NCI-H2196 (cell line): ENCODE measurements at regions not wholly inside any gene's neighbourhood (a gene's known extent, or its start where the extent isn't known, plus 50 kb on each side); places are given as distances from the start of the nearest gene placed in this dataset.
"Not testable (repeated sequence)": the region's sequence is repeated elsewhere in the genome, so short reads cannot be mapped to it uniquely, and the experiment has no call there.

ENCODE experiments used
- DNase-seq: peaks from one replicate; lab custom pipeline; 2025; ENCODE audit not compliant: unreplicated experiment; lab: John Stamatoyannopoulos, UW

- no peak for DNase-seq
Measured at GRCh38 chr11:38594895-38595294, 1996.9 kb upstream of the RAG2 start.

GRCh38 chr11:38593649-38594048 lies 1995.6 kb upstream of the RAG2 start:
- DNase-seq: no peak

GRCh38 chr11:38582756-38583155 lies 1984.7 kb upstream of the RAG2 start:
- no peak for DNase-seq

GRCh38 chr11:38582151-38582550 lies 1984.1 kb upstream of the RAG2 start:
- DNase-seq: no peak

- DNase-seq: no peak
Measured at GRCh38 chr11:38577769-38578168, 1979.7 kb upstream of the RAG2 start.

- DNase-seq: no peak
Measured at GRCh38 chr11:38562562-38562961, 1964.5 kb upstream of the RAG2 start.

DNA sequence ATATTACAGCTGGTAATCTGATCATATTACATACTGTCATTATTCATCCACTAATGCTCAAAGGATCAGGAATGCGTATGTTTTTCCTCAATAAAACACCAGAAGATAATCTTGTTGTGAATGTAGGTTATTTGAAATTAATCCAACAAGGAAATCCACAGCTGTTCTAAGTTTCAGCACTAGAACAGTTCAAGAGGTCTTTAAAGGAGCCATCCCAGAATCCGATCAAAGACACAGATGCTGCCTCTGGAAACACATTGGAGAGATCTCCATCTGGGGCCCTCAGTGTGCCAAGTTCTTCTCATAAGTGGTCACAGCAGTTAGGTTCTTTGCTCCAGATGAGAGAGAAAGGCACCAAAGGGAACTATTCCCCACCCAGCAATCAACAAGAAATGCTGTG lies 1955.1 kb upstream of the RAG2 start:
- DNase-seq: no peak

- no peak for DNase-seq
Measured at GRCh38 chr11:38547462-38547861, 1949.4 kb upstream of the RAG2 start.

DNA sequence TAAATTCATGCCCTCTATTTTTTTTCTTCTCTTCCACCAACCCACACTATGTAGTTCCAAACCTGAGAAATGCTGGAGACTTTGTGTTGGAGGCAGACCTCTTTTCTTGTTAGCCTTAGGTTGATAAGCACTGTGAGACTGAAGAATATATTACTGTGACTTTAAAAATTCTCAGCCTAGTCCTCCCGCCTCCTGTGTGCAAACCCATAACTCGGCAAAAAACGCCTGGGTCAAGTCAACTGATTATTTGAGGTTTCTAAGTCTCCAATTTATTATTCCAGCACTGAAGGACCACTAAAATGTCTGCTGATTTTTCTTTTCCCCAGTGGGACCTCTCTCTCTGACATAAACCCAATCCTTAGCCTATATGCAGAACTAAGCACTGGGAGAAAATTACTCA lies 1946.0 kb upstream of the RAG2 start:
- no peak for DNase-seq

GRCh38 chr11:38543311-38543710 lies 1945.3 kb upstream of the RAG2 start:
- no peak for DNase-seq

- DNase-seq: no peak
Measured at GRCh38 chr11:38538866-38539680, 1941.0 kb upstream of the RAG2 start.

DNA sequence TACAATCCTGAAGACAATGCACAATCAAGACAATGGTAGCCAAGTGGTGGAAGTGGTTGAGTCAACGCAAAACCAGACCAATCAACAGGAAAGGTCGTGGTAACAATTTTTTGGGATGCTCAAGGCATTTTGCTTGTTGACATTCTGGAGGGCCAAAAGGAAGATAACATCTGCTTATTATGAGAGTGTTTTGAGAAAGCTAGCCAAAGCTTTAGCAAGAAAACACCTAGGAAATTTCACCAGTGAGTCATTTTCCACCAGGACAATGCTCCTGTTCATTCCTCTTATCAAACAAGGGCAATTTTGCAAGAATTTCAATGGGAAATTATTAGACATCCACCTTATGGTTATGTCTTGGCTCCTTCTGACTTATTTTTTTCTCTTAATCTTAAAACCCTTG lies 1932.2 kb upstream of the RAG2 start:
- no peak for DNase-seq

- no peak for DNase-seq
Measured at GRCh38 chr11:38524945-38525344, 1926.9 kb upstream of the RAG2 start.

DNA sequence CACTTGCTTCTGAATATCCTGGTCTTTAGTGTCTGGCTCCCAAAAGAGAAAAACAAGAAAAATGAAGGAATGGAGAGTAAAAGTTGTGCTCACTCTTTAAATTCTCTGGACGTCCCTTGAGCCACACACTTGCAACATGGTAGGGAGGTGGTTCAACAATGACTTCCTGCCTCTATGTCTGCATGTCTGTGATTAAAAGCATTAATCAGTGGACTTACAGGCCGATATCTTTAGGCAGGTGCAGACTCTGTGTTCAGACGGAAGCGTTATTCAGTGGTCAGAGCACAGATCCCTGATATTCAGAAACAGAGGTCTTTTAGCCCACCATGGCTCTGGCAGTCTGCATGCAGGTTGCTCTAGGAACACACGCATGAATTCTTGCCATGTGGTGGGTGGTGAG lies 1920.0 kb upstream of the RAG2 start:
- no peak for DNase-seq

GRCh38 chr11:38512830-38513229 lies 1914.8 kb upstream of the RAG2 start:
- DNase-seq: not testable (repeated sequence)

DNA sequence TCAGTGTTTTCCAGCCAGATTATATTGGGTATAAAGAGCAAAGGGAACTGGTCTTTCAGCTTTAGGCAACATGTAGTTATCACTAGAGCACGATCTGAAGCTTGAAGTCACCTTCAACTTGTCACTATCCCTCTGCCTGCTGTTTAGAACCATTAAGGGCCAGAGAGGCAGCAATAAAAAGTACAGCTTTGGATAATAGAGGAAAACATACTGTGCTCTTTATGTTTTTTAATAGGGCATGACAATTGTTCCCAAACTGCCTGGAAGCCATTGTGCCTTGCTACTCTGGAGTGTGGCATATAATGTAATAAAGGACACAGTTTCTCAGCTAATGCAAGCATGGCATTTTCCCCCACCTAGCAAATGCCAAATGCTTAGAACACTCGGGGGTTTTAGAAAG lies 1912.0 kb upstream of the RAG2 start:
- no peak for DNase-seq

GRCh38 chr11:38503876-38504275 lies 1905.8 kb upstream of the RAG2 start:
- no peak for DNase-seq

- no peak for DNase-seq
Measured at GRCh38 chr11:38498721-38499120, 1900.7 kb upstream of the RAG2 start.

DNA sequence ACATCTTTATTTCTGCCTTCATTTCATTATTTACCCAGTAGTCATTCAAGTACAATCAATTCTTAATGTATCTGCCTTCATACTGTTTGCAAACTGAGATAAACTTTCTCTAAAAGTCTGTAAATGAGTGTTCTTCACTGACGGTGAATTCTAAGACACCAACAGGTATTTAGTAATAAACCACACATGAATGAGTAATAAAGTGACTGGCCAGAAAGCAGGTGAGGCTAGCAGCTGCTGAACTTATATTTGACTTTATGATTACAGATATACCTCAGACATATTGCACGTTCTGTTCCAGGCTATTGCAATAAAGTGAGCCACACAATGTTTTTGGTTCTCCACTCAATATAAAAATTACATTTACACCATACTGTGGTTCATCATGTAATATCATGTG lies 1894.0 kb upstream of the RAG2 start:
- no peak for DNase-seq

DNA sequence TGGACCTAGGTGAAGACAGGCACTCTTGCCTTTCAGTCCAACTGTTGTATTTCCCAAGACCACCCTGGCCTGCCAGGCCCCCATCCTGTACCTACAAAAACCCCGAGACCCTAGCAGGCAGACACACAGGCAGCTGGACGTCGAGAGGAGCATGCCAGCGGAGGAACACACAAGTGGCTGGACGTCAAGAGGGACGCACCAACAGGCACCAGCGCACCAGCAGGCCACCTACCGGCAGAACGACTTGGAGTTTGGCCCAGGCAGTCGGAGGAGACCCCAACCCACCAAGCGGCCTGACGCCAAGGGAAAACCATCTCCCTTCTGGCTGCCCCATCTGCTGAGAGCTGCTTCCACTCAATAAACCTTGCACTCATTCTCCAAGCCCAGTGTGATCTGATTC lies 1883.4 kb upstream of the RAG2 start:
- DNase-seq: no peak

- no peak for DNase-seq
Measured at GRCh38 chr11:38476808-38477575, 1879.0 kb upstream of the RAG2 start.

- no peak for DNase-seq
Measured at GRCh38 chr11:38461751-38462150, 1863.7 kb upstream of the RAG2 start.
